ENCODE measurements at regions not wholly inside any gene's neighbourhood (a gene's known extent, or its start where the extent isn't known, plus 50 kb on each side); places are given as distances from the start of the nearest gene placed in this dataset.

DNA sequence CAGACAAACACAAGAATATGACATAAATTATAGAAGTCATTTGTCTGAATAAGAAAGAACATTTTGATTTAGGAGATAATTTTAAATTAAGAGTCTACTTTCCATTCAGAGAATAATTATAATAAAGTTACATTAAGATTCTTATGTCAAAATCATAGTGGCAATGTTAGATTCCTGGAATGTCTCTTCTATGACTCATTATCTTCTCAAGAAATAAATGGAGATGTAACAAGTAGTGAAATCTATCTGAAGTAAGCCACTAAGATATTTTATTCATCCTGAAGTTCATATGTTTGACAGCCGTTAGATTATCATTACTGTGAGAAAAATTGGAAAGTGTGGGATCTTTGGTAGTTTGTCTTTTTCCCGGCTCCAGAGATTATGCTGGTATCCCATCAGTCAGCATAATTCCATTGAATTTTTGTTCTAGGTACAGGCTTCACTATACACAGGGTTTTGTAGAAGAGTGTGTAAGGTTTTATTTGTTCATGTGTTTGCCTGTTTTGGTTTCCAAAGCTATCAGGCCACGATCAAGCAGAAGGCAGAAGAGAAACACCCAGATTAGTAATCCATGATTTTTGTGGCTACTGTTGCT lies 1246.6 kb upstream of the LRRTM1 start:
- DNase-seq (ENCODE audit: low read depth in 2 of 2) = no peak

DNA sequence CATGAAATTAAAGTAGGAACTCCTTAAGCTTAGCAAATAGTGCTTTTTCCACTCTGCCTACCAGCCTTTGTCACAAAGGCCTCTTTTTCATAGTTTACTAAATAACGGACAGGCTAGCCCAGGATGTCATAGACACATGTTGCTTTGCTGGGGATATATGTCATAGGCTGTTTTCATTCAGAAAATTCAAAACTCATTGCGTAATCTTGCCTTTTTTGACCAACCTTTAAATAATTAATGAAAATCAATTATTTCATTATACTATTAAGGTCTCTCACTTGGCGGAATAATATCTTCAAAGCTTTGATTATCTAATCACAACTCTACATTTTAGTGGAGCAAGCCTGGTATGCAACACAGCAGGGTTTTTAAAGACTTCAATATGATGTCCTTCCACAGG lies 1245.7 kb upstream of the LRRTM1 start:
- DNase-seq (ENCODE audit: low read depth in 2 of 2) = no peak

DNA sequence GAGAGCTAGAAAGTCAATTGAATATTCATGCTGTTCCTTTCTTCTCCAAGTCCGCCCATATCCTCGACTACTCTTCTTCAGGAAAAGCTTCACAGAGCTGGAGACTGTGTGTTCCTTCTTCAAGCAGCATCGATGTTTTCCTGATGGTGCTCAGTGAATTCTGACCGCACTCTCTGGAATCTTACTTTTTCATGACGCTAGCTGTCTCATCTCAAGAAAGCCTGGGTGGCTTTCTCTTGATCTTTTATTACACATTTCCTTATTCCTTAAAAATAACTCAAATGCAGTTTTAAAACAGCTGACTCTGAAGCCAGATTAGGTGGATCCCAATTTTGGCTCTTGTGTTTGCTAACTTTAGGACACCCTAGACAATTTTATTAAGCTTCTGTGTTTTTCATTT lies 1245.1 kb upstream of the LRRTM1 start:
- DNase-seq (ENCODE audit: low read depth in 2 of 2) = no peak

DNA sequence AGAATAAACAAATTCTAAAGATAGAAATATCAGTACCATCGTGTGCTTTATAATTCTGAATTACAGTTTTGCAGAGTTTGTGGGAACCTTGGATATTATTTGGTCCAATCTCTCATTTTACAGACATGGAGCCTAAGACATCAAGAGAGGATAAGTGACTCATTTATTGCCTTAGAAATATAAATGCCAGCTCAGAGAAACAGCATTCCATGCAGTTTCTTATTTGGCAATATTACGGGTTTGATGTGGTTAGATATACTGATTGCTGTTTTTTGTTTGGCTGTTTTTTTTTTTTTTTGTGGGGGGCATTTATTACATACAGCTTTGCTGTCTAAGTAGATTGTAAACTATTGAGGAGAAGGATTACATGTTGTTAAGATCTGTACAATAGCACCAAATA lies 1241.1 kb upstream of the LRRTM1 start:
- no peak for DNase-seq (ENCODE audit: low read depth in 2 of 2)

DNA sequence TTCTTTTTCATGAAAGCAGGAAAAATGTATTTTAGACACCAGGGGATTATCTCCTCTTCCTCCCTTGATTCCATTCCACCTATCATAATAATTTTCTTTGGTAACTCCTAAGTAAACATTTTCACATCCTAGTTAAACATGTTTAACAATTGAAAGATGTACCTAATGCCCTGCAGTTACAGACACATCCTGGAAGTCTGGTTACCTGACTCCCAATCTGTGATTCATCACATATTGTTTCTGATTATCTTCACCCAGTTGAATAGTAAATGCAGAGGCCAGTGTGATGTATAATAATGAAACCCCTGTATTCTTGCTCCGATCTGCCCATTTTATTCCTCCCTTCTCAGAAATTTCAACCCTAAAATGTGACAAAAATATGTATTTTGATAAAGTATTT lies 1237.6 kb upstream of the LRRTM1 start:
- no peak for DNase-seq (ENCODE audit: low read depth in 2 of 2)

DNA sequence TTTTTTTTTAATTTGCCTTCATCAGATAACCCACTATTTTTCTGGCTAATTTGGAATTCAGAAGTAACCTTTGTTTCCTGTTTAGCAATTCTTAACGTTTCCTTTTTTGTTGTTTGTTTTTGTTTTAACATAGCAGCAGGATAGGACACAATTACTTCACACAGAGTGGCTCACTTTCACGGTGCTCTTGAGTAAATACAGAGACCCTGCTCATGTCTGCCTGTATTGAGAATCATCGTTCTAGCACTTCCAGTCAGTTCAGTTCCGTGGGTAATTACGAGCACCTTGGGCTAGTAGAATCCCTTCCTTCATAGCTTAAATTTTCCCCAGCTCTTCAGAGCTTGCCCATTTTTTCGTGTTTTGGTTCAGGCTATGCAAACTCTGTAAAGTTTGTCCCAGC lies 1225.4 kb upstream of the LRRTM1 start:
- DNase-seq (ENCODE audit: low read depth in 2 of 2) = no peak

DNA sequence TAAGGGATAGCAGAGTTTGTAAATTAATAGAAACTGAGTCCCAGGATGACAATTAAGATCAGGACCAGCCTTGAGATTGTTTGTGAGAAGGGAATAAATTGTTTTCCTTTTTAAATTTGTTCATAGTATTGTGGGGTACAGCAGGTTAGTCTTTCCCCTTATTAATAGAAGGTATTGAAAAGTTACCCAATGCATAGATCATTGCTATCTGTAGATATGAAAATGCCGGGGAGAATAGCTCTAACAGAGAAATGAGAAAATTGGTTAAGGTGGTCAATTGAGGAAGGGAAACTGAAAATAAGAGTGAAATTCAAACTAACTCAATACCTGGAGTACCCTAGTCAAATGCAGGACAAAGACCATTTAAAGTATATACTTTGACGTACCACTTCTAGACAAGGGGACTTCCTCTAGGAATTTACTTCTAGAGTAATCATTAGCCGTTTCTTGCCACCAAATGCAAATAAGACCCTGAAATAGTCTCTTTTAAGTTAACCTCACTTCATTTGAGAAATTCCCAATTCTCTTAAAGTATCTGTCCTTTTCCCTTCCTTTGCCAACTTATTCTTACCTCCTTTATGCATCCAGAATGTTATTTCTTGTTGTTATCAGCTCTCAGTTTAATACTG lies 1224.4 kb upstream of the LRRTM1 start:
- DNase-seq (ENCODE audit: low read depth in 2 of 2) = no peak

DNA sequence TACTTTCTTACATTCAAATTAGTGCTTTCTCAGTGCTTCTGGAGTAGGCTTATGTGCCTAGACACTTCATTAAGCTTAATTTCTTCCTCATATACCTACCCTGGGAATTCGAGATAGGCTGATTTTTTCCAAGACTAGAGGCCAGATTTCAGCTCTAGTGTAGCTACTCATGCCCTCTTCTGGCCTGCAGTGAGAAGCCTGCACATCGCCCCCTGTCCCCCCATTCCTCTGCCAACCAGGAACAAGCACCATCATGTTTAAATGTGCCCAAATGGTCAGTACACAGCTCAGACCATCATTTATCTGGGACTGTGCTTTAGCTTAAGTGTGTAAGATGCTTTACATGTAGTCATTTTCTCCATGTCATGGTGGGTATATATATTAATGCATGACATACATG lies 1218.8 kb upstream of the LRRTM1 start:
- no peak for DNase-seq (ENCODE audit: low read depth in 2 of 2)

DNA sequence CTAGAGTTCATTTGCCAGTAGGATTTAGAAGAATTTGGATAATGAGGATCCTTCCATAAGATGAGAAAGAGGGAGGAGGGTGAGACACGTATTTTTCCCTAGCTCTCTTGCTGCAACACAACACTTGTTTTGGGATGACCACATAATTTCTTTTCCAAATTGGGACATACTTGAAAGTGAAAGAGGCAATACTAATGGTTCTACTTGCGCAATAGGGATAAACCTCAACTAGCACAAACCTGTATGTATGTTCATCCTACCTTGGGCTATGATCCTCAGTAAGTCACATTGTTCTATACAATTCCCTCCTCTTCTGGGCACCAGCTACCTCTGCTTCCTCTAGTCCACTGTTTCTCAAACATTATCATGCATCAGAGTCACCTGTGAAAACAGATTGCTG lies 1208.8 kb upstream of the LRRTM1 start:
- no peak for DNase-seq (ENCODE audit: low read depth in 2 of 2)

DNA sequence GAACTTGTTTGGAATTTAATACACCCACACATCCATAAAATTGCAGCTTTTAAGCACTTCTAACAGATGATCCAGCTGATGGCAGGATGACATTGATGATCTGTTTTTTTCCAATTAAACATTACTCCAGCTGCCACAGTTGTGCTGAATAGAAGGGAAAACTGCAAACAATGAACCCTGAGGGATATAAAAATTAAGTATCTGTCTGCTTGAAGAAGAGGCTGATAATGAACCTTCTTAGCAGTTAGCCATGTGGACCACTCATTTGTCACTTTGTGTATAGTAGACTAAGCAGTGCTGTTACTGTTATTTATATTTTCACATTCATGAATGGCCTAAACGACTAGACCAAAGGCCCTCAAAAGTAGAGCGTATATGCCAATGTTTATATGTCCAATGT lies 1201.0 kb upstream of the LRRTM1 start:
- DNase-seq (ENCODE audit: low read depth in 2 of 2) = no peak

DNA sequence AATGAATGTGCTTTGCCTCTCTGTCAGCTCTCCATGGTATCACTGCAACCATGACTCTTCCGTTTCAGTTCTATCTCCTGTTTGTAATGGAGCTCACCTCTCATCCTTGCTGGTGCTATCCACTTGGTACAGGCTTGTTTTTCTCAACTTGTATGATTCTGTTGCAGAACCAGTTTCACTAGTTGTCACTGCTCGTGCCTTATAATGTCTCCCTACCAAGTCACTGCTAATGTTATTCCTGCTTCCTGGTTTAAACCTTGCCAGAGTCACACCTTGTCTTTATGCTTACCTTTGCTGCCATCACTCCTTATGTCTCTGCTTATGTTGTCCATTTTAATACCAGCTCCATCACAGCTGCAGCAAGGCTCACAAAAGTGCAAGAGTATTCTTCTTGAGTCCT lies 1191.0 kb upstream of the LRRTM1 start:
- DNase-seq (ENCODE audit: low read depth in 2 of 2) = no peak

DNA sequence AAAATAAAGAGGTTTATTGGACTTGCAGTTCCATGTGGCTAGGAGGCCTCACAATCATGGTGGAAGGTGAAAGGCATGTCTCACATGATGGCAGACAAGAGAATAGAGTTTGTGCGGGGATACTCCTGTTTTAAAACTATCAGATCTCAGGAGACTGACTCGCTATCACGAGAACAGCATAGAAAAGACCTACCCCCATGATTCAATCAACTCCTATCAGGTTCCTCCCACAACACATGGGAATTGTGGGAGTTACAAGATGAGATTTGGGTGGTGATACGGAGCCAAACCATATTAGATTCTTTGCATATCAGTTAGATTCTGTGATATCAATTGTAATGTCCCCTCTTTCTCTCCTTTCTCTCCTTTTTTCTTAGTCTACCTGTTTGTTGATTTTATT lies 1178.7 kb upstream of the LRRTM1 start:
- no peak for DNase-seq (ENCODE audit: low read depth in 2 of 2)

DNA sequence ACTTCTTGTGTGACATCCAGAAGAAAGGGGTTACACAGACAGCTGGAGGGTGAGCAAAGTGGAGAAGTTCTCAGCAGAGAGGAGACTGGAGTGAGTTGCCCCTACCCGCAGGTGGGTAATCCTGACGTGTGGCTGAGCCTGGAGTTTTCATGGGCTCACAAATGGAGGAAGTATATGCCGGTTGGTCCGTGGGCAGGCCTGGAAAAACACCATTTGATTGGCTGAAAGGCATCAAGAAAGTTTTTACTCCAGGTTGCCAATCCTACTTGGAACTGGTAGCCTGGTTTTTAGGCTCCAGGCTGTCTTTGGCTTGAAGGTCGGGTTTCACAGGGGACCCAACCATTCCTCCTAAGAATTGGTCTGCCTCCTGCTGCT lies 1177.4 kb upstream of the LRRTM1 start:
- DNase-seq (ENCODE audit: low read depth in 2 of 2) = no peak

DNA sequence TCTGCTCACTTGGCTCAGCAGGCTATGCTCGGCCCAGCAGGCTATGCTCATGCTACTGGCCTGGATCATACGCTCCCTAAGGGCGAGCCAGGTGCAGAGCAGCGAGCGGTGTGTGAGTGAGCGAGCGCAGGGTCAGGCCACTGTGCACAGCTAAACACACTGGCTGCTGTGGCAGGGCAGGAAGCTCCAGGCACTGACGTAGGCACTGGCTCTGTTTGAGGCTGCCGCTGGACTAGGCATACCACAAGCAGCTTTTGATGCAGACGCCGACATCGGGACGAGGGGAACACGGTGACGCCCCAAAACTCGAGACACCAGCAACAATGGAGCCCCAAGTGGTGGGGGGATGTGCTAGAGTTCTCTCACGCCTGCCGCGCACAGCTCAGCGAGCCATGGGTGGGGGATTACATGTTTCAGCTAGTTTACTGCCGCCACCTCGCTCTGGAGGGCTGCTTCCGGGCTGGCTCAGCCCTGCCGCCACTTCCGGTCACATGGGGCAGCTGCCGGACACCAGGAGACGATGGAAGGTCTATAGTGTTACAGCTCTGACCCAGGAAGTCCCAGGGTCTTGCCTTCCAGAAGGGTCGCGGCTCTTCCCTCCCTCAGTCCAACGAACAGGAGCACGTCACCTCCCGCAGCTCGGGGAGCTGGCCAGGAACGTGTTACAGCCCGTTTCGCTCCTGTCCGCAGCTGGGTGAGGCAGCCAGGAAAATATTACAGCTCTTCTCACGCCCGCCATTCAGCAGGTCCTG lies 1176.9 kb upstream of the LRRTM1 start:
- no peak for DNase-seq (ENCODE audit: low read depth in 2 of 2)

DNA sequence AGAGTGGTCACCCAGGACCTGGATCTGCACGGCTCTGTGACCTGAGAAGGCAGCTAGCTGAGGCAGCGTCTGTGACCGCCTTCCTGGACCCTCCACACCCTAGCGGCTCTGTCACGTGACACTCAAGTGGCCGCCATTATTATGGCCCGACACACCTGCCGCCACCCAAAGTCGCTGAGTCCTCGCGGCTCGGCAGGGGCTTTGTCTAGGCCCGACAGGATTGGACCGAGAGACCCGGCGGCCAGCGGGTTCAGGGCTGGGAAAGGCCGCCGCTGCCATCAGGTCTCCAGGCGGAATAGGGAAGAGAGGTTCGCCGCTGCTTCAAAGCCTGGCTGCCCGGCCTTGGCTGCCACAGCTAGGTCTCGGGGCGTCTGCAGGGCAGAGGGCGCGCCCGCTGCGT lies 1162.5 kb upstream of the LRRTM1 start:
- no peak for DNase-seq (ENCODE audit: low read depth in 2 of 2)

DNA sequence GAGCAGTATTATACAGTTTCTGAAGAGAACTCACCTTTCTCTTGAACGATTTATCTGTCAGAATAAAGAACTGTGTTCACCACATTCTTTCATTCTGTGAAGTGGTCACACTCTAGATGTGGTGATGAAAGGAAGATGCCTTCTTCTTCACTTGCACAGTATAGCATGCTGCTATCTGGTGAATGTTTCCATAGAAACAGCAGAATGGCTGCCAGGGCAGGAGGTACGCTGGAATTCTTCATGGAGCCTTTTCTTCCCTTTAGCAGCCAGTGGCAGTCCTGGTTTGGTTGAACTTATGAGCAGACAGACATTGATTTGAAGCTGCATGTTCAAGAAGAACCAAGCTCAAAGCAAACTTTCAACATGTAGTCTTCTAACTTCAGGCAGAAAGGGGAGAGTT lies 1157.9 kb upstream of the LRRTM1 start:
- DNase-seq (ENCODE audit: low read depth in 2 of 2) = no peak

DNA sequence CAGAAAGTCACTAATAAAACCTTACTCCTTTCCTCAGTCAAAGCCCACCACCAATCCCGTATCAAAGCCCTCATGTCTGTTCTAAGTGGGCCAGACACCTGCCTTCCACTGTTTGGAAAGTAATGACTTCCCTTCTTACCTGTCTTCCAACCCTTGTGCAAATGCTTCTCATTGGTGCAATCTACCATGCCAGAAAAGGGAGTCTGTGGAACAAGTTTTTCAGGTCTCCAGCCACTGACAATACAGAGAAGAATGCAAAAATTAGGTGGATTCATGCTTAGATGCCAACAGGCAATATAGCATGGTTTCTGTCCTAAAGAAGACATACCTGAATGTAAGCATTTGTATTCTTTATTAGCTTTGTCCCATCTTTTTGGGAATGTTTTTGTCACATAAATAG lies 1140.6 kb upstream of the LRRTM1 start:
- no peak for DNase-seq (ENCODE audit: low read depth in 2 of 2)

DNA sequence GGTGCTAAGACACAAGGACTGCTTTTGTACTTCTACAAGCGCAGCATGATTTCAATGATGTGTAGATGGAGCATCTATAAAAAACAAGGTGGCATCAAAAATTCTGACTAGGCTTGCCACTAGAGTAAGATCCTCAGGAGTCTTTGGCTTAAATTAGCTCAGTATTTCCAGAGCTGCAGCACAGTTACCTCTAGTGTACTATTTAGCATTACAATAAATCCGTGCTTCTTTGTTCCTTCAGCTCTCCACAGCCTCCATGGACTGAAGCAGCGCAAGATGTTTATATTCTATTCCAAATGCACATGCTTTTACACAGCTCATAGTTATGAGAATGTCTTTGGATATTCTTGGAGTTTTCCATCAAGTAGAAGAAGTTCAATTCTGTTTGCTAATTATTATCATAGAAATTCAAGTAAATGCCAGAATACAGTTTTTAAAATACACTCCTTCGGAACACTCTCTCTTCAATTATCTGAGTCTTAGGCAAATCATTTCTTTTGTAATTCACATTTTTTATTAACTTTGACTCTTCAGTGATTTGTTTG lies 1133.0 kb upstream of the LRRTM1 start:
- no peak for DNase-seq (ENCODE audit: low read depth in 2 of 2)

DNA sequence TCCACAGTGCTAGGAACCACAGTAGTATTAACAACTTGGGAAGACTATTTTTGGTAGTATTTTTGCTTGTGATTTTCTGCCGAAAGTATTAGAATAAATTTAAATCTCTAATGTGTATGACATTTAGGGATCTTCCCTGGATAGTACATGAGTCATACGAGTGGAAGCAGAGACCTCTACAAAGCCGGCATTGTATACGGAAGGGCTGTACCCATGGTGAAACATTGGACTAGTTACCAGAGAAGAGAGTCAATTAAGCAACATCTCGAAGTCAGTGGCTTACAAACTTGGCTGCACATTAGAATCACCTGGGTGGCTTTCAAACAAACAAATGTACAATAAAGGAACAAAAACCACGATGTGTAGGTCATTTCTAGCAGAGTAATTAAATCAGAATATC lies 1131.7 kb upstream of the LRRTM1 start:
- no peak for DNase-seq (ENCODE audit: low read depth in 2 of 2)

DNA sequence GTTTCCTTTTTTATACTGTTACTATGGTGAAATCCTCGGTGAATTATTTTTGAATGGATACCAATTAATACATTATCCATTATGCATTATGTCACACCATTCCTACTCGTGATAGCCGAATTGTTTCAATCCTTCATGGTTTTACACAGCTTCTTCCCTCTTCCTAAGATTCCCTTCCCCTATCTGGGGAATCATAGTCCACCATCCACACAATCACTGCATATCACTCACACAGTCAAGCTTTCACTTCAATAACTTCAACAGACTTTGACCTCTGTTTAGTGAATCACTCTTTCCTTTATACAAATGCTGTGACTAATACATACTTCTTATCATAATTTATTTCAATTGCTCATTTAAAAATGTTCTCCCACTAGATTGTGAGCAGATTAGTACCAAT lies 1108.1 kb upstream of the LRRTM1 start:
- DNase-seq (ENCODE audit: low read depth in 2 of 2) = no peak

DNA sequence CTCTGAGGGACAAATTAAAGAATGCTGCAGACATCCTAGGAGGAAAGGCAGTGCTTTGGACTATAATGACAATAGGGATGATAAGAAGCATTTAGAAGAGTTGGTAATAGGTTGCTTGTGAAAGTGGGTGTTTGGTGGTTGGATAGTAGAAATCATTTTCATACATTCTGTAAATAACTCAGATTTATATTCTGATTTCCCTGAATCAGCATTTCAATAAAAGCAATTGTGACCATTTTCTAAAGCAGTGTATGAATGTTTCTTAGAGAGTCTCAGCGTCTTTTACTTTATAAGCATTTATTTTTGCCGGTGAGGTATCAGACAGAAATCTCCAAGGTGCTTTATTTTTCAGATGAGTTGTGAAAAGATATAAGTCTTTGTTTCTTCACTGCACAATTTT lies 1099.0 kb upstream of the LRRTM1 start:
- no peak for DNase-seq (ENCODE audit: low read depth in 2 of 2)

DNA sequence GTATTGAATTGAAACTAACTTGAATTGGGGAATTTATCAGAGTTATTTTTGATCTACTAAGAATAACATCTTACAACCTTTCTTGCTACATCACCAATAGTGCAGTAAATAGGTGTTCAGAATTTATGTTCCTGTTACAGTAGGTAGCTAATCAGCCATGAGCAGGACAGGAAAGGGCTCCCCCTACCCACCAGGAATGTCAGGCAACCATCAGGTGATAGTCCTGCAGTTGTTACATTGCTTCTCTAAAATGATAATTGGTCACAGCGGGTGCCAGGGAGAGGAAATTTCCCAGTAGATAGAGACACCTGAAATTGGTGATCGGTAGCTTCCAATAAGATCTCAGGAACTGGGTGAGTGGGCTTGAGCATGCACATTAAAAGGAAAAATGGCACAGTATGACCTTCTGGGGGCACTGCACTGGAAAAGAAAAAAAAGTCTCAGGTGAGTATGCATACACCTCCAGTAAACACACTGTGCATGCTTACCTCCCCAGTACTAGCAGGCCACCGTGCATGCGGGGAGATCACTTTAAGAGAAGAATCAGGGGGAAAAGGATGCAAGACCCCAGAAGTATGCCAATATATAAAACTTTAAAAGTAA lies 1092.0 kb upstream of the LRRTM1 start:
- no peak for DNase-seq (ENCODE audit: low read depth in 2 of 2)

DNA sequence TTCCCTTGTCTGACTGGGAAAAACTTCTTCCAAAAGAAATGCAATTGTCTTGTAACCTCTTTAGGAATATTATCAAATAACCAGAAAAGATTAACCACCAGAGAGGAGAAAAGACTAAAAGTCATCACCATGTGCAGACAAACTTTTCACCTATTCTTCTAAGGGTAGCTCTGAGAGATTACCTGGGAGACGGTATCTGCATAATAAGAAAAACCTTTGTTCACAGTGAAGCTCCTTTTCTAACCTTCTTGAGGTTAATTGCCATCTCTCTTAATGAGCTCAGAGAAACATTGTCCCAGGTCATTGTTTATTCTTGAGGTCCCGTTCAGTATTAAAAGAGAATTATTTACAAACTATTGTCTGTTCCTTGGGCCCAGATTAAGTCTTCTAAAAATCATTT lies 1091.2 kb upstream of the LRRTM1 start:
- DNase-seq (ENCODE audit: low read depth in 2 of 2) = no peak
